Hippocampal formation (tissue), 2 donors: ENCODE measurements at regions not wholly inside any gene's neighbourhood (a gene's known extent, or its start where the extent isn't known, plus 50 kb on each side); places are given as distances from the start of the nearest gene placed in this dataset.

Experiments used
- DNase-seq, 2 donors: peaks; one replicate each; lab custom pipeline; 2025; lab: John Stamatoyannopoulos, UW

GRCh38 chr2:164178835-164179465 lies 442.3 kb downstream of the GRB14 start:
- DNase-seq = no peak

DNA sequence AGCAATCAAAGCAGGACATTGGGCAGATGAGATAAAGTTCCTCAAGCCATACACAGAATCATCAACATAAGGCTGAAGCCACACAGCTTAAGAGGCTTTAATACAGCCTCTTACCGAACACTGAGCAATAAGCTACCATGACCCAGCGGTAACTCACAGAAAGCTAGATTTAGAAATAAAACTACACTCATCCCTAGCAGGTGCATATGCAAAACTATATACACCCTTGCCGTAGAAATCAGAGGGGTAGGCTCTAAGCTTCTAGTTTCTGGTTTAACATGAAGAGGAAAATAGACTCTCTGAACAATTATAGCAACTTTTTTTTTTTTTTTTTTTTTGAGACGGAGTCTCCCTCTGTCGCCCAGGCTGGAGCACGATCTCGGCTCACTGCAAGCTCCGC lies 428.8 kb upstream of the FIGN start:
- DNase-seq = no peak

- no peak for DNase-seq
Observed at GRCh38 chr2:164155558-164155957, 419.8 kb upstream of the FIGN start.

- no peak for DNase-seq
Observed at GRCh38 chr2:164151522-164151921, 415.7 kb upstream of the FIGN start.

DNA sequence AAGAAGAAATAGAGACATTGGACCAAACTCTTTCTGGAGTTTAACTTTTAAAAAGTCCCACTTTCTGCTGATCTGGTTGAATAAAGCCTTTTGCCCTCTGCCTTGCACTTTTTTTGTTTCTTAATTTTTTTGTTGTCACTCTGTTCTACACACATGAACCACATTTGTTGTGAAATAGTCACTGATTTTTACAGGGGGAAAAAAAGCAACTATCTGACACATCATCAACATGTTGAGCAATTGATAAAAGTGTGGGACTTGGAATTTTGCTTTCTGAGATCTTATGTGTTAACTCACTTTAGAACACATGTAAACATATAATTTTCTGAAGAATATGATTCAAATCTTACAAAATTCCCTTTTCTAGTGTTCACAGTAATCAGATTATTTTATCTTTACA lies 414.8 kb upstream of the FIGN start:
- DNase-seq = no peak

DNA sequence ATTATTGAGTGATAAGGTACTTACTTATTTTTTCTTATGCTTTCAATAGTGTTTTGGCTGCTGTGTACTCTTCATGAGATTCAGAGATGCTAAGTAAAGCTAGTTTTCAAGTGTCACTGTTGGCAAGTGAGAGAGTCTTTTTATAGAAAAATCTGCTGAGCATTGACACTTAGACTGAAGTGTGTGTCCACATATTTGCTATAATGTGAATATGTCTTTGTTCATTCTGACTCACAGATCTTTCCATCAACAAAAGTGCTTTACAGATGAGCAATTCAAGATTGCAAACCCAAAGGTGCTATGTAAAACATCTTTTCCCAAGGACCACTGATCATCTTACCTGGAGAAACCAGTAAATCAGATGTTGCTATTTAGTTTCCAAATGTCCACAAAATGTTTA lies 410.6 kb upstream of the FIGN start:
- no peak for DNase-seq

DNA sequence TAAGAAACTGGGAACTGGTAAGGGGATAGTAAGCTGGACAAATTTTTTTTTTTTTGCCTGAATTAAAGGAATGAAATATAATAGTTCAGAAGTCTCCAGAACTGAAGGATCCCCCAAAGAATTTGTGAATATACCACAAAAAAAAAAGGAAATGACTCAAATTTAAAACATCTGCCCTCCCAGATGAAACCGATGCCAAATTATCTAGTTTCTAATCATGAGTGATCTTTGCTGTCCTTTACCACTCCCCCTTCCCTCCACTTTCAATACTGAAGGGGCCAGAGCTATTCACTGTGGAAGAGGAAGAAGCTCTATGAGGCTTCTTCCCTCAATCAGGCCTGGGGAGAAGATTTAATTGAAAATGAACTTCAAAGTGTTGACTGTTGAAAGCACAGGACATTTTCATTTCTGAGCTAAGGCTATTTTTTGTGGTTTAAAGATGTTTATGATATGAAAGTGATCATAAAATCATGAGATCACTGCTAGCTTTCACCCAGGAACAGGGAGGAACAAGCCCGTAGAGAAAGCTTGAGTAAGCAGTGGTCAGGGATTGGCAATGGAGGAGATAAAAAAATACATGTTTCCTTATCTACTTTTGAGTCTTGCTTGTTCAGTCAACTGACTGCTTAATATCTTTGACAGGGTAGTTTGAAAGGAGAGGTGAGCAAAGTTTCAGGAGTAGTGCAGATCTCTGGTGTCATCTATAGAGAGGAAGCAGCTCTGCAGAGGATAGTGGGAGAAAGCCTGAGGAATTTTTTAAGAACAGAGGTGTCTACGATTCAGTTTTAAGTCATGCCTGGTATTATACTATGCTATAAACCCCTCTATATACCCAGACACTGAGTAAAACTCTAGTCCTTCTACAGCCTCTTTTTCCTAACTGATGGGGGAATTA lies 409.5 kb upstream of the FIGN start:
- no peak for DNase-seq

DNA sequence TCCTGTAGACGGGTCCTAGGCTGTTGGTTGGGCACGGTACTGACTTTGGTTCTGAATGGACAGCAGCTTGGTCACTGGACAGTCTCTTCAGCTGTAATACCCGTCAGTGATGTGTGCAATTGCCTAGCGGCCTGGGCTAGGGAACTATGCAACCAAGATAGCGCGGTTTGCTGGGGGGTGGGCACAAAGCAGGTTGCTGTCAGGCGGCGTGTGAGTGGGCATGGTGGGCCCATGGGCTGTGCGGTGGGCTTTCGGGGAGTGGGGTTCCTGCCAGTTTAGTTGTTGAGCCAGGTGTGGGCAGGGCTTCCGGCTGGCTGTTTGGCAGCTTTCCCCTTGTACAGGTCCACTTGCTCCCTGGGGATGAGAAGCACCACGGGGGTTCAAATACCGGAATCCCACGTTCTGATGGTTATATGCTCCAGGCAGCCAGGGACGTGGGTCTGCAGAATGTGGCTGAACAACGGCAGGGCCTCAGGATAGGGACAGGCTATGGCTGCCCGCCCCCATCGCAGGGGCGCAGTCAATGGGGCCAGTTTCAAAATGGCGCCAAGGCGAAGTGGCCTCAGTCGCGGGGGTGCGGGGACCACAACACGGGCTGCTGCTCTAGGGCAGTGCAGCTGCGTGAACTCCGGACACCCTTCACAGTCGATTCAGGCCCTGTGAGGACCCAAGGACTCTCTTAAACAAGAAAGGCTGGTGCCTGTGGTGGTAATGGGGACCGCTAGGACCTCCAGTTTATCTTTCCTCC lies 407.5 kb upstream of the FIGN start:
- no peak for DNase-seq

GRCh38 chr2:164142755-164143154 lies 406.9 kb upstream of the FIGN start:
- DNase-seq = no peak

GRCh38 chr2:164141271-164141670 lies 405.5 kb upstream of the FIGN start:
- DNase-seq = no peak

GRCh38 chr2:164138750-164139149 lies 402.9 kb upstream of the FIGN start:
- no peak for DNase-seq

DNA sequence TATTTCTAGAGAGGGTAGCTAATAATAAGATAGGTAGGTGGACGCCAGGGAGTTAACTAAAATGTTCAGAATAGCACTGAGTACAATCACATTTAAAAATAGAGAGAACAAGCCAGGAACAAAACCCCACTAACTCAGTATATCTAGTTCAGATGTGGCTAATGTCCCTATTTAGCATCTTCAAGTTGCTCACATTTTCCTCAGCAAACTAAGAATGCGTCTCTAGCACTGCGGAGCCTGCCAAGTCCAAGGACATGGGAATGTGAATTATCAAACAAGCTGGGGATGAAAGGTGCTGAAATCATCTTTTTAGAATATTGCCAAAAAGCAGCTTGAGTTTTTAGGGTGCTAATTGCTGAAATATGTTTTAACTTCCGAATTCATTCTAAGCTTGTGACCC lies 398.5 kb upstream of the FIGN start:
- no peak for DNase-seq

- DNase-seq = no peak
Observed at GRCh38 chr2:164127971-164128527, 392.2 kb upstream of the FIGN start.

DNA sequence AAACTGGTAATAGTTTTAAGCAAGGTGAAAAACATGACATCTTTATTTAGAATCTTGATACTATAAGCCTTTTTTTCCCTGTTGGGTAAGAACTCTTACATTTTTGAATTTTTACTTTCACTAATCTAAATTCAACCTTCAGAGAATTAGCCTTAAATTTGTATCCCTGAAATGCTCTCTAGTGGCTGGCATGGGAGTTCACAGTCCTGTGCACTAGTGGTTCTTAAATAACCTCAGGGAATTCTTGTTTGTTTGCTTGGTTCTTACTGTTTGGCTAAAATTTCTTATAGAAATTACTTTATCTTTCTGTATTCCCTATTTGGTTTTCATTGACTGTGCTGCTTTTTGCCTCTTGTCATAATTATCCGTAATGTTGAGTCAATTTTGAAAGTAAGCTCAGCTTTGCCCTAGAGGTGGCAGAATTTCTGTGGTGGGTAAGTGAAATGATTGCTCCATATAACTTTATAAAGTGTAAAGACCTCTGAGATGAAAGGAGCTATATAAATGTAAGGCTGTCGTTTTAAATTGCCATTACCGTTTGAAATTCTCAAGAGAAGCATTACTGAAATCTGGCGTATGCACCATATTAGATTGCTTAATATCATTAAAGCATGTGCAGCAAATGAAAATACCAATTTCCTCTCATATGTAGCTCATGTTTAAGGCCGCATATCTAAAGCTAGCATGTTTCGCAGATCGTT lies 391.3 kb upstream of the FIGN start:
- no peak for DNase-seq

GRCh38 chr2:164115806-164116205 lies 380.0 kb upstream of the FIGN start:
- DNase-seq = no peak

GRCh38 chr2:164114937-164115336 lies 379.1 kb upstream of the FIGN start:
- DNase-seq = no peak

- DNase-seq = no peak
Observed at GRCh38 chr2:164112105-164112504, 376.3 kb upstream of the FIGN start.

- no peak for DNase-seq
Observed at GRCh38 chr2:164110515-164110914, 374.7 kb upstream of the FIGN start.

GRCh38 chr2:164109006-164109405 lies 373.2 kb upstream of the FIGN start:
- DNase-seq = no peak

- DNase-seq = no peak
Observed at GRCh38 chr2:164103271-164103670, 367.5 kb upstream of the FIGN start.

GRCh38 chr2:164102366-164102765 lies 366.6 kb upstream of the FIGN start:
- DNase-seq = no peak

DNA sequence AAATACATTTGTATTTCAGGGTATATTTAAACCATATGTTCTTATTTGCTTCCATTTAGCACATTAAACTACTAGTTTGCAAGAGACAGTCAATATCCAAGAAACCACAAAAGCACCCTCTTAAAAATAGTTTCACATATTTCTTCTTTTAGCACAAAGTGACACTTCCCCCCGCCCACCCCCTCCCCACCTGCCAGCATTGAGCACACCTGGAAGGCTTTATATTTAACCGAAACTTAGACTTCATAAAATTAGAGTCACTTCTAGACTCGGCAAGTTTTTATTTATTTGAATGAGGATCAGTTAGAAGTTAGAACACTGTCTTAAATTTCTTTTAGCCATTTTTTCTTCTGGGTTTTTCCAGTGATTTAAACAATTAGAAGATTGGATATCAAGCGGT lies 355.9 kb upstream of the FIGN start:
- no peak for DNase-seq
